ENCODE measurements at regions not wholly inside any gene's neighbourhood (a gene's known extent, or its start where the extent isn't known, plus 50 kb on each side); places are given as distances from the start of the nearest gene placed in this dataset.
"Not testable (repeated sequence)": the region's sequence is repeated elsewhere in the genome, so short reads cannot be mapped to it uniquely, and the experiment has no call there.

- intact Hi-C loops (cut with micrococcal nuclease); H3K4me3 ChIP-seq (replicated peaks in 1 of 3; ENCODE audit: insufficient read depth in 1 of 3, low read depth in 1 of 3, low read length in 3 of 3); DNase-seq (ENCODE audit: low read depth, low spot score); CTCF ChIA-PET; H2AFZ ChIP-seq (ENCODE audit: low read depth, low read length); POLR2A ChIA-PET; BruUV-seq (replicated peaks); H3K79me2 ChIP-seq (ENCODE audit: control insufficient read depth, insufficient read depth, low read length); H3K36me3 ChIP-seq (ENCODE audit: control insufficient read depth in 2 of 2, extremely low read depth in 1 of 2, insufficient read depth in 2 of 2, low read length in 2 of 2); H3K9ac ChIP-seq (replicated peaks; ENCODE audit: extremely low read depth, insufficient read depth, low read length); H3K4me1 ChIP-seq (ENCODE audit: control insufficient read depth, extremely low read depth, insufficient read depth, low read length); H3K9me1 ChIP-seq (replicated peaks; ENCODE audit: control insufficient read depth, extremely low read depth, insufficient read depth, low read length); H3K27ac ChIP-seq (ENCODE audit: insufficient read depth, low read depth, low read length); H4K20me1 ChIP-seq (replicated peaks; ENCODE audit: control insufficient read depth, extremely low read depth, insufficient read depth, low read length); dilution Hi-C loops (cut with MboI; ENCODE audit: extremely low pct_ligation_motif_present, low sequenced_read_pairs); H3K9me3 ChIP-seq (replicated peaks; ENCODE audit: control insufficient read depth, insufficient read depth, low read length); H3K4me2 ChIP-seq (ENCODE audit: insufficient read depth, low read length); FAIRE-seq; H3K27me3 ChIP-seq (ENCODE audit: control insufficient read depth in 2 of 2, insufficient read depth in 2 of 2, low read length in 2 of 2): not testable (repeated sequence)
These were observed 146.9 kb upstream of the APOOL start for GRCh38 chrX:84856791-84857190.

- BruUV-seq (replicated peaks); dilution Hi-C loops (cut with MboI; ENCODE audit: extremely low pct_ligation_motif_present, low sequenced_read_pairs); DNase-seq (ENCODE audit: low read depth, low spot score); H3K4me3 ChIP-seq (replicated peaks in 1 of 3; ENCODE audit: insufficient read depth in 1 of 3, low read depth in 1 of 3, low read length in 3 of 3); H3K79me2 ChIP-seq (ENCODE audit: control insufficient read depth, insufficient read depth, low read length); H3K27ac ChIP-seq (ENCODE audit: insufficient read depth, low read depth, low read length); H3K27me3 ChIP-seq (ENCODE audit: control insufficient read depth in 2 of 2, insufficient read depth in 2 of 2, low read length in 2 of 2); H3K9ac ChIP-seq (replicated peaks; ENCODE audit: extremely low read depth, insufficient read depth, low read length); intact Hi-C loops (cut with micrococcal nuclease); H3K9me3 ChIP-seq (replicated peaks; ENCODE audit: control insufficient read depth, insufficient read depth, low read length); H3K4me1 ChIP-seq (ENCODE audit: control insufficient read depth, extremely low read depth, insufficient read depth, low read length); H4K20me1 ChIP-seq (replicated peaks; ENCODE audit: control insufficient read depth, extremely low read depth, insufficient read depth, low read length); H3K36me3 ChIP-seq (ENCODE audit: control insufficient read depth in 2 of 2, extremely low read depth in 1 of 2, insufficient read depth in 2 of 2, low read length in 2 of 2); H3K4me2 ChIP-seq (ENCODE audit: insufficient read depth, low read length); POLR2A ChIA-PET; H3K9me1 ChIP-seq (replicated peaks; ENCODE audit: control insufficient read depth, extremely low read depth, insufficient read depth, low read length); H2AFZ ChIP-seq (ENCODE audit: low read depth, low read length): not testable (repeated sequence)
- FAIRE-seq: peak; percentile 38
- CTCF ChIA-PET: interaction anchor here (0.6 kb wide), 1 partner anchor 269 kb away, joined by 3 read pairs; no protein-coding TSS in a partner anchor
These were observed 144.9 kb upstream of the APOOL start for GRCh38 chrX:84858771-84859170.

GRCh38 chrX:84865113-84865512, 138.6 kb upstream of the APOOL start:
- Histone ChIP-seq H2AFZ (ENCODE audit: low read depth, low read length) (no peak overlapping the region), H3K27me3 (ENCODE audit: control insufficient read depth in 2 of 2, insufficient read depth in 2 of 2, low read length in 2 of 2) (no peaks in the 10 kb centered on the region), H3K9me3 (replicated peaks; ENCODE audit: control insufficient read depth, insufficient read depth, low read length) (no peaks in the 10 kb centered on the region), H3K4me3 (replicated peaks in 1 of 3; ENCODE audit: insufficient read depth in 1 of 3, low read depth in 1 of 3, low read length in 3 of 3) (no peak overlapping the region), H3K9me1 (replicated peaks; ENCODE audit: control insufficient read depth, extremely low read depth, insufficient read depth, low read length) (no peaks in the 10 kb centered on the region), H3K79me2 (ENCODE audit: control insufficient read depth, insufficient read depth, low read length) (no peaks in the 10 kb centered on the region), H3K27ac (ENCODE audit: insufficient read depth, low read depth, low read length) (no peak overlapping the region), H3K9ac (replicated peaks; ENCODE audit: extremely low read depth, insufficient read depth, low read length) (no peak overlapping the region), H4K20me1 (replicated peaks; ENCODE audit: control insufficient read depth, extremely low read depth, insufficient read depth, low read length) (no peaks in the 10 kb centered on the region), H3K36me3 (ENCODE audit: control insufficient read depth in 2 of 2, extremely low read depth in 1 of 2, insufficient read depth in 2 of 2, low read length in 2 of 2) (no peaks in the 10 kb centered on the region), H3K4me2 (ENCODE audit: insufficient read depth, low read length) (no peak overlapping the region), H3K4me1 (ENCODE audit: control insufficient read depth, extremely low read depth, insufficient read depth, low read length) (no peaks in the 10 kb centered on the region)
- ChIA-PET CTCF (no interaction called here), POLR2A (no interaction called here)
- no TSS peak for BruUV-seq (replicated peaks)
- dilution Hi-C loops (cut with MboI; ENCODE audit: extremely low pct_ligation_motif_present, low sequenced_read_pairs): no loop called here
- no peak for TF ChIP-seq MAX (IDR thresholded peaks at IDR 0.05; ENCODE audit: insufficient read depth, insufficient read length)
- TF ChIP-seq EZH2 (IDR thresholded peaks at IDR 0.05; ENCODE audit: borderline replicate concordance, low read depth, low read length, severe bottlenecking): no peak
- no peak for TF ChIP-seq MYC (IDR thresholded peaks at IDR 0.05; ENCODE audit: low read depth, low read length)
- no peak for TF ChIP-seq CTCF (IDR thresholded peaks at IDR 0.05; ENCODE audit: extremely low read depth in 1 of 2, insufficient read depth in 1 of 2, low read depth in 1 of 2, low read length in 2 of 2)
- no peak for TF ChIP-seq GATA2 (IDR thresholded peaks at IDR 0.05; ENCODE audit: insufficient read depth, insufficient read length, low read depth, low read length)
- no peak for TF ChIP-seq FOS (IDR thresholded peaks at IDR 0.05; ENCODE audit: borderline replicate concordance, insufficient read depth, low read length)
- no peak for TF ChIP-seq POLR2AphosphoS5 (IDR thresholded peaks at IDR 0.05; ENCODE audit: insufficient read depth, low read depth, low read length)
- TF ChIP-seq POLR2A (IDR thresholded peaks at IDR 0.05; ENCODE audit: low read depth, low read length): no peak
- TF ChIP-seq JUN (IDR thresholded peaks at IDR 0.05; ENCODE audit: borderline replicate concordance, insufficient read depth, insufficient read length, low read depth): no peak
- FAIRE-seq (no peak), DNase-seq (ENCODE audit: low read depth, low spot score) (peak; percentile 34)
- intact Hi-C loops (cut with micrococcal nuclease): no loop called here

Measured in endothelial cell of umbilical vein (primary cell).